Neural progenitor cell (in vitro differentiated cells): ENCODE measurements at regions not wholly inside any gene's neighbourhood (a gene's known extent, or its start where the extent isn't known, plus 50 kb on each side); places are given as distances from the start of the nearest gene placed in this dataset.

Experiments
- DNase-seq: peaks from one replicate; pipeline ENCODE4 v3.0.0-alpha.2; 2016; ENCODE audit warnings: low spot score
- H2AFZ ChIP-seq: fragments of 200-600 bp; sonication (generic); replicated peaks from 2 replicates; pipeline ENCODE4 v1.6.1; 2016; ENCODE audit warnings: antibody characterized with exemption
- H3F3A ChIP-seq: fragments of 200-600 bp; sonication (generic); 2 replicates; pipeline ENCODE4 v1.6.1; 2016; ENCODE audit warnings: antibody characterized with exemption, low read depth
- H3K27ac ChIP-seq: fragments of 200-600 bp; sonication (generic); 2 replicates; pipeline ENCODE4 v1.5.1; 2016; ENCODE audit warnings: mild to moderate bottlenecking
- H3K27me3 ChIP-seq: fragments of 200-600 bp; sonication (generic); 2 replicates; pipeline ENCODE4 v1.6.1; 2016; ENCODE audit warnings: mild to moderate bottlenecking, moderate library complexity
- H3K36me3 ChIP-seq: fragments of 200-600 bp; sonication (generic); 2 replicates; pipeline ENCODE4 v1.5.1; 2016
- H3K4me1 ChIP-seq: fragments of 200-600 bp; sonication (generic); 2 replicates; pipeline ENCODE4 v1.6.1; 2016; ENCODE audit warnings: mixed run types
- H3K4me2 ChIP-seq: fragments of 200-600 bp; sonication (generic); 2 replicates; pipeline ENCODE4 v1.6.1; 2016
- H3K4me3 ChIP-seq: fragments of 200-600 bp; sonication (generic); 2 replicates; pipeline ENCODE4 v1.5.1; 2016
- H3K79me2 ChIP-seq: fragments of 200-600 bp; sonication (generic); 2 replicates; pipeline ENCODE4 v1.6.1; 2016; ENCODE audit warnings: low read depth
- H3K9ac ChIP-seq: fragments of 200-600 bp; sonication (generic); 2 replicates; pipeline ENCODE4 v1.6.1; 2016
- H3K9me3 ChIP-seq: fragments of 200-600 bp; sonication (generic); 2 replicates; pipeline ENCODE4 v1.5.1; 2016; ENCODE audit warnings: low read depth
- H4K20me1 ChIP-seq: fragments of 200-600 bp; sonication (generic); 2 replicates; pipeline ENCODE4 v1.6.1; 2016; ENCODE audit warnings: low read depth
- H3K27ac Mint-ChIP-seq: 3 replicates; pipeline ENCODE4 v1.8.0; 2021; ENCODE audit warnings: mixed read lengths
- H3K27me3 Mint-ChIP-seq: 2 replicates; pipeline ENCODE4 v1.8.0; 2022; ENCODE audit warnings: low read depth, mild to moderate bottlenecking, inconsistent platforms, moderate library complexity, mixed read lengths; ENCODE audit not compliant: insufficient read depth
- H3K36me3 Mint-ChIP-seq: 3 replicates; pipeline ENCODE4 v1.8.0; 2021; ENCODE audit warnings: mixed read lengths
- H3K4me1 Mint-ChIP-seq: 3 replicates; pipeline ENCODE4 v1.8.0; 2021; ENCODE audit warnings: mixed read lengths
- H3K4me3 Mint-ChIP-seq: 3 replicates; pipeline ENCODE4 v1.8.0; 2021; ENCODE audit warnings: mild to moderate bottlenecking, moderate library complexity, mixed read lengths
- H3K9me3 Mint-ChIP-seq: 3 replicates; pipeline ENCODE4 v1.8.0; 2020; ENCODE audit warnings: mixed read lengths
- EZH2 ChIP-seq: fragments of 200-600 bp; sonication (generic); IDR thresholded peaks from 2 replicates; pipeline ENCODE4 v1.6.1; 2017; ENCODE audit warnings: antibody characterized with exemption, mild to moderate bottlenecking, moderate library complexity
- EZH2phosphoT487 ChIP-seq: fragments of 200-600 bp; sonication (generic); IDR thresholded peaks from 2 replicates; pipeline ENCODE4 v1.6.1; 2017; ENCODE audit warnings: antibody characterized with exemption
- TF ChIP-seq, protein P1 (sequence below): fragments of 200-600 bp; sonication (generic); IDR thresholded peaks from 2 replicates; pipeline ENCODE4 v1.5.1; 2017; ENCODE audit warnings: antibody characterized with exemption, mild to moderate bottlenecking

DNA sequence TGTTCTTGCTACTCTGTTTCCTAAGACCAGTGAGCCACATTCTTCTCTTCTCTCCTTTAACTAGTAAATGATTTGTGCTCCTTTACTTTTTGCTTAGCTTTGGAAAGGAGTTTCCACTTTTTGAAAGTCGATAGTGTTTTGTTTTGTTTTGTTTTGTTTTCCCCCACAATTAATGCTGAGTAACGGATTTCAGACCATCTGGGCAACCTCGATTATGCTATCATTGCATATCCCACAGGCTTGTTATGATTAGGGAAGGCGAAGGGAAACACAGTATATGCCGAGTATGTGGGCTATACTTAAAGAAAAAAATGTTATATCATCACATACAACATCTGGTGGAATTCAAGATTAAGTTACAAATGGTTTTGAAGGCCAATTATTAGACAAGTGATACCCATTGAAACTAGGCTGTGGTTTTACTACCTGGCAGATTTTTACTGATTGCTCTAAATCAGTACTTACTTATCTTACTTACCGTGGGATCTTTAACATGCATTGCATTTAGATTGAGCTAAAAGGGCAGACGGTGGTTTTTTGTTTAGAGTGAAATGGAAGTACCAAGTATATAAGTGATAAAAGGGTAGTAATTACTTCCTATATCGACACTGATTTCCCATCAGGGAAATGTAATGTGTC, 361.3 kb upstream of the SOX9 start:
- H3K79me2 ChIP-seq, result no peaks in the 10 kb centered on the region
- no peak overlapping the region for H3K4me3 Mint-ChIP-seq
- H3K27ac Mint-ChIP-seq, result no peak overlapping the region
- no peak overlapping the region for H3K4me2 ChIP-seq
- no peaks in the 10 kb centered on the region for H3K4me1 Mint-ChIP-seq
- no peaks in the 10 kb centered on the region for H3K4me1 ChIP-seq
- H3K9me3 ChIP-seq, result no peaks in the 10 kb centered on the region
- no peaks in the 10 kb centered on the region for H3K27me3 Mint-ChIP-seq
- H2AFZ ChIP-seq, result no peak overlapping the region
- H3K4me3 ChIP-seq, result no peak overlapping the region
- no peak overlapping the region for H3K9ac ChIP-seq
- no peak for DNase-seq
- no peaks in the 10 kb centered on the region for H4K20me1 ChIP-seq
- H3K27ac ChIP-seq, result no peak overlapping the region
- TF ChIP-seq EZH2, result no peak
- no peak for TF ChIP-seq EZH2phosphoT487
- TF ChIP-seq, protein P1, sequence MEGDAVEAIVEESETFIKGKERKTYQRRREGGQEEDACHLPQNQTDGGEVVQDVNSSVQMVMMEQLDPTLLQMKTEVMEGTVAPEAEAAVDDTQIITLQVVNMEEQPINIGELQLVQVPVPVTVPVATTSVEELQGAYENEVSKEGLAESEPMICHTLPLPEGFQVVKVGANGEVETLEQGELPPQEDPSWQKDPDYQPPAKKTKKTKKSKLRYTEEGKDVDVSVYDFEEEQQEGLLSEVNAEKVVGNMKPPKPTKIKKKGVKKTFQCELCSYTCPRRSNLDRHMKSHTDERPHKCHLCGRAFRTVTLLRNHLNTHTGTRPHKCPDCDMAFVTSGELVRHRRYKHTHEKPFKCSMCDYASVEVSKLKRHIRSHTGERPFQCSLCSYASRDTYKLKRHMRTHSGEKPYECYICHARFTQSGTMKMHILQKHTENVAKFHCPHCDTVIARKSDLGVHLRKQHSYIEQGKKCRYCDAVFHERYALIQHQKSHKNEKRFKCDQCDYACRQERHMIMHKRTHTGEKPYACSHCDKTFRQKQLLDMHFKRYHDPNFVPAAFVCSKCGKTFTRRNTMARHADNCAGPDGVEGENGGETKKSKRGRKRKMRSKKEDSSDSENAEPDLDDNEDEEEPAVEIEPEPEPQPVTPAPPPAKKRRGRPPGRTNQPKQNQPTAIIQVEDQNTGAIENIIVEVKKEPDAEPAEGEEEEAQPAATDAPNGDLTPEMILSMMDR, result no peak
- H3K27me3 ChIP-seq, result no peaks in the 10 kb centered on the region
- H3K9me3 Mint-ChIP-seq, result no peaks in the 10 kb centered on the region
- no peaks in the 10 kb centered on the region for H3K36me3 Mint-ChIP-seq
- H3K36me3 ChIP-seq, result no peaks in the 10 kb centered on the region
- H3F3A ChIP-seq, result no peaks in the 10 kb centered on the region

DNA sequence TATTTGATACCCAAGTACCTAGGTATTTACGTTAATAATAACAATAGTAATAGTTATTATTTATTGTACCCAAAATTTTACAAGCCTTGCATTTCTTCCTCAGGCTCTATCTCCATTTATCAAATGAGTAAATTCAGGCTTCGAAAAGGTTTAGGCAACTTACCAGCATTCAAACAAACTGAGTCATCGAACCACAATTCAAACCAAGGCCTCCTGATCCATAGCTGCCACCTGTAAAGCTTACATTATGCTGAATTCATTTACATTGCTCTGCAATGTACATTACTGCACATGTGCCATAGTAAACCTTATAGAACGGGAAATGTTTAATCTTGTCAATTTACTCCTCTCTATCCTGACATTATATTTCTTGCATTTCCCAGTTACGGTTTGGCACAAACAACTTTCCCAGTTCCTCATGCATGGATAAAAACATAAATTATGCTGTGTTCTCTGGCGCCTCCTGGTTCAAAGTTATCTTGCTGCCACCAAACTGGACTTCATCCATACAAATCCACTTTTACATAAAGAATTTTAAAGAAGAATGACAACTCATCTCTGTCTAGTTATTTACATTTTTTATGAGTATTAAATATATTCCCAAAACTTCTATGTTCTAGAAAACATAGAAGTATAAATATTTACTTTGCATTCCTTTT, 360.6 kb upstream of the SOX9 start:
- Histone ChIP-seq H2AFZ (no peak overlapping the region), H3K27ac (no peak overlapping the region), H3K4me2 (no peak overlapping the region), H3F3A (no peaks in the 10 kb centered on the region), H3K9me3 (no peaks in the 10 kb centered on the region), H4K20me1 (no peaks in the 10 kb centered on the region), H3K9ac (no peak overlapping the region), H3K4me1 (no peaks in the 10 kb centered on the region), H3K27me3 (no peaks in the 10 kb centered on the region), H3K36me3 (no peaks in the 10 kb centered on the region), H3K4me3 (no peak overlapping the region), H3K79me2 (no peaks in the 10 kb centered on the region)
- no peak overlapping the region for H3K4me3 Mint-ChIP-seq
- H3K27ac Mint-ChIP-seq, result no peak overlapping the region
- no peak for DNase-seq
- no peaks in the 10 kb centered on the region for H3K4me1 Mint-ChIP-seq
- H3K27me3 Mint-ChIP-seq, result no peaks in the 10 kb centered on the region
- H3K9me3 Mint-ChIP-seq, result no peaks in the 10 kb centered on the region
- no peak for TF ChIP-seq EZH2
- no peak for TF ChIP-seq EZH2phosphoT487
- TF ChIP-seq, protein P1, result peak; percentile 16
- no peaks in the 10 kb centered on the region for H3K36me3 Mint-ChIP-seq

DNA sequence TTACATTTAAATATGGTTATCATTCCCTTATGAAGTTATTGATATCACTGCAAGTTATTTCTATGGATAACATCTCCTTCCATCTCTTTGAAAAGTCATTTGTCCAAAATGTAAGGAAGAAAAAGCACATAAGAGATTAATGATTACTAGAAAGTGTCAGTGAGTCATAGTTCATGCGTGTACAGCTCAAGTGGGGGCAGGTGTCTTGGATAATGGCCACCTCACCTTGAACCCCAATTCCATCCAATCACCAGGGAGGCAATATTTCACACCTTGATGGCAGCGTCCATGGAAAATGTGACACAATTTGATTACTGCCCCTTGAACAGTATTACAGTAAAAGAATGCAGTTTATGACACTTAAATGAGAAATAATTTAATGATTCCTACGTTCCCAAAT, 358.3 kb upstream of the SOX9 start:
- H3K9me3 ChIP-seq, result no peaks in the 10 kb centered on the region
- H3K4me3 ChIP-seq, result no peak overlapping the region
- DNase-seq, result no peak
- H3K27ac ChIP-seq, result no peak overlapping the region
- no peak overlapping the region for H2AFZ ChIP-seq
- no peaks in the 10 kb centered on the region for H3K4me1 Mint-ChIP-seq
- no peaks in the 10 kb centered on the region for H3F3A ChIP-seq
- H3K36me3 Mint-ChIP-seq, result no peaks in the 10 kb centered on the region
- H3K9ac ChIP-seq, result no peak overlapping the region
- no peaks in the 10 kb centered on the region for H3K9me3 Mint-ChIP-seq
- no peaks in the 10 kb centered on the region for H3K4me1 ChIP-seq
- no peak overlapping the region for H3K27ac Mint-ChIP-seq
- no peaks in the 10 kb centered on the region for H3K27me3 ChIP-seq
- TF ChIP-seq, protein P1, result no peak
- no peak for TF ChIP-seq EZH2
- no peak for TF ChIP-seq EZH2phosphoT487
- no peaks in the 10 kb centered on the region for H3K36me3 ChIP-seq
- H3K4me2 ChIP-seq, result no peak overlapping the region
- no peaks in the 10 kb centered on the region for H3K27me3 Mint-ChIP-seq
- no peaks in the 10 kb centered on the region for H4K20me1 ChIP-seq
- no peaks in the 10 kb centered on the region for H3K79me2 ChIP-seq
- H3K4me3 Mint-ChIP-seq, result no peak overlapping the region
